Activated naive CD4-positive, alpha-beta T cell treated with anti-CD3 and anti-CD28 coated beads, Interleukin-2, amount 50 U/mL, for 16 hours (primary cell): ENCODE measurements at regions not wholly inside any gene's neighbourhood (a gene's known extent, or its start where the extent isn't known, plus 50 kb on each side); places are given as distances from the start of the nearest gene placed in this dataset.

Experiments used
- DNase-seq: peaks from one replicate; pipeline ENCODE4 v3.0.0-alpha.2; 2020

DNA sequence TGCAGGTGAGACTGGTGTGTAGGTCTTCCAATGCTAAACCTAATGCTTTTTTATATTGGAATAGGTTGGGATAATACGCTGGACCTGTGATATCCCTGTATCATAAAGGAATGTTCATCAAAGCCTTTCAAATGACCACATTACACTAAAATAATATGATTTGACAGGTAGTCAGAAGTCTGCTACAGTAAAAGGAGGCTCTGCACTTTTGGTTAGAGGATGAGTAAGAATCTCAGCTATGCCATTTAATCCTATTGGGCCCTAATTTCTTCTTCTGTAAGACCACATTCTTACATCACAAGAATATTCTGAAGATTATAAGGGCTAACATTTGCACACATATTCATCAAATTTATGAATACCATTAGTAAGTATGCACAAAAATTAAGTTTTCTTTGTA is 250.5 kb upstream of the FLRT2 start:
- DNase-seq: no peak

DNA sequence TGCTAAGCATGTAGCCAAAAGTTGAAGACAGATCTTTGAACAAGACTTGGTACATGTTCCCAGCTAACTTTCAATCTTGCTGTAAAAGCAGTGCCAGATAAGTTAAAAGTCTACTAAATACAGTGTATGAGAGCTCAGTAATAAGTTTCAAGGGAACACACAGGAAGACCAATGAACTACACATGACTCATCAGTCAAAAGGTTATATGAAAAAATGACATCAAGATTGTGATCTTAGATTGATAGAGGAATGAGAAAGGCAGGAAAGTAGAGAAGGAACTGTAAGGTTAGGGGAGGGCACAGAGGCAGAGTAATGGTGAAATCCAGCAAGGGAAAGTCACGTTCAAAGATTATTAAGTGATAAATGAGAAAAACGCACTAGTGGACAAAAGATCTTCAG is 249.9 kb upstream of the FLRT2 start:
- no peak for DNase-seq

DNA sequence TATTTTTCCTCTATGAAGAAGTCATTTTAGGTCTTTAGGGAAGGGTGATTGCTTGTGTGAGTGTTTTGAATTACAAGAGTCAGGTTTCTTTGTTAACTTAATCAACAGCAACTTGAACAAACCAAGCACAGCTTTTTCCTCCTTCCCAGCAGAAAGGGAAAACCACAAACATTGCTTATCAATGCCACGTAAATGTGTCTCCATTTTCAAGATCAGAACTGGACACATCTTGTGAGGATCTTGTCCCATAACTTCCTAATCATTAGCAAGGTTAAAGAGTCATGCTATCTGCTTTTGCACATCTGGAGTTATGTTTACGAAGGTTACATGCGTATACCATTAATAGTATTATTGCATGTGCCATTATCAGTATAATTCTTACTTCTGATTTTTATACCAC is 248.0 kb upstream of the FLRT2 start:
- DNase-seq: no peak

DNA sequence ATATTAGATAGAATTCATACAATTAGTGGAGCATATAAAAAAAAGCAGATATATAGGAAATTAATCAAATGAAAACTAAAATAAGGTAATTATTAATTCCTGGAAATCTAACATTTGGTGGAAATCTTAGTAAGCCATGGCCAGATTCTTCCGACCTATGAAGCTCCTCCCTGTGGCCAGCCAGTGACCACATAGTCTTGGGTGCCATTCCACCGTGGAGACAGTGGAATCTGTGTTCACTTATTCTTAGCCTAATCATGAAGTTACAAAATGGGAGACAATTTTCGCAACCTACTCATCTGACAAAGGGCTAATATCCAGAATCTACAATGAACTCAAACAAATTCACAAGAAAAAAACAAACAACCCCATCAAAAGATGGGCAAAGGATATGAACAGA is 241.9 kb upstream of the FLRT2 start:
- no peak for DNase-seq

DNA sequence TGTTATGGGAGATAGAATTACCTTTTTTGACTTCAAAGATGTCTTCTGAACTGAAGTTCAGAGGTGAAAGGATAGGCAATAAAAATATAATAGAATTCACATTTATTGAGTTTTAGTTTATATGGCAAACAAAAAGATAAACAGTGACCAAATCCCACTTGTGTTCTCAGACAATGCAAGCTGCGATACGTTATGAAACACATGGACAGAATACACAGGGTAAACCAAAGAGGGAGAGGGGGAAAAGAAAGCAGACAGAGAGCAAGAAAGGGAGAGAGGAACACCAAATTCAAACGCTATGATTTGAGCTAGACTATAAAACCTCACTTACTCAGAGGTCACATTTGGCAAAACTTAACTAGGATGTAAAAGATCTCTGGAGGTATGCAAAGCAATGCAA is 238.2 kb upstream of the FLRT2 start:
- no peak for DNase-seq

DNA sequence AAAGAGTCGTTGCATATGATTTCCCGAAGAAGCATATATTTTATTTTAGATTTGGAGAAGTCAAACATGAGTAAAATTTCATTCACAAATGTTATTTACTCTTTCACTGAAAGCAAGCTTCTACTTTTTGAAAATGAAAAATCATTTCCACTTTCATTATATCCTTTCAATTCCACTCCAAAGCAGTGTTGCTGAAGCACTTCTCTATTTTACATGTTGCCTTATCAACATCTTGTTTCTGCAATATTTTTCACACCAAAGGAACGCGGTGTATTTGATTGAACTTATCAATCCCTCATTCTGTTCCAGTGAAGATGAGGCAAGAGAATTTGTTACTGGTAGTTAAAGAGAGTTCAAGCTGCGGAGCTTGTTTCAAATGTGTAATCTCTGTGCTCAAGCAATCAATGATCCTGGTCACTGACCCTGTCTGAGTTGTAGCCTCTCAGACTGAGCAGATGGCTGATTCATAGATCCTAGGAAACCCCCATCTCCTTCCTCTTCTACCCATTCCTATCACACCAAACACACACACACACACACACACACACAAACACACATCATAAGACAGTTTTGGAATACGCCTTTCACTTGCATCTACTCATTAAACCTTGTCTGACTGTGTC is 236.2 kb upstream of the FLRT2 start:
- no peak for DNase-seq

DNA sequence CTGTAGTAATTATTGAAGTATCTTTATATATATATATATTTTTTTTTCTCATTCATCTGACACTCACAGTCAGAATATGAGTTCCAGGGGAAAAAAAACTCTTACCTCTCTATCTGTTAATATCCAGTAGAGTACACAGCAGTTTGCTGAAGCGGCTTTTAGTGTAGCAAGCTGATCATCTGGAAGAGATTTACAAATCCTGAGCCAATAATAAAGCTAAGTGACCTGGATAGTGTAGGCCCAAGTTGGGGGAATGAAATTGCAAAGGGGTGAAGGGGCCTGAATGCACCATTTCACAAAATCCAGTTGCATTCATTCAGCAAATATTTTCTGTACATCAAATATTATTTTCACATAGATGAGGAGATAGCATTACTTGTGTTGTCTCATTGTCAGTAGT is 234.6 kb upstream of the FLRT2 start:
- DNase-seq: no peak

DNA sequence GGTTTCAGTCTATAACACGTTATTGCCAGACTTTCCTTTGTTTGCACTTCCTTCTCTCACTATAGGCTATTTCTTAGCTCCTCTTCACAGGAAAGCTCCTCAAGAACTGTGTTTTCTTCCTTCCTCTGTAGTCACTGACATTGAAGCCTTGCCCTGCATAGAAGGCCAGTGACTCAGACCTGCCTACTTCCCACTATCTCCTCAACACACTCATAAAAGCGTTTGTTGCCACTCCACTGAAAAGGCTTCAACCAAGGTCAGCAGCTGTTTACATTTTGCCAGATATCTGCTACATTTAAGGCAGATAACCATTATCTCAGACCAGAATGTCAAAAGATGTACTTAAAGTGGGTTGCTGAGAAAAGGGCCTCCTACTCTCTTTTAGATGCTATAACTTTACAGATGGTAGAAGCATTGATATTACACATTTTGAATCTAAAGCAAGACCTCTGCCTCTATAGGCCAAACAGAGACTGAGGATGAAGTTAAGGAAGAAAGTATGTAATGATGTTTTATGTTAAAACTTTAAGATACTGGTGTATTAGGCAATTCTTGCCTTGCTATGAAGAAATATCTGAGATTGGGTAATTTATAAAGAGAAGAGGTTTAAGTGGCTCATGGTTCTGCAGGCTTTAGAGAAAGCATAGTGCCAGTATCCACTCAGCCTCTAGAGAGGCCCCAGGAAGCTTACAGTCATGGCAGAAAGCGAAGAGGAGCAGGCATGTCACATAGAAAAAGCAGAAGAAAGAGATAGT is 233.3 kb upstream of the FLRT2 start:
- DNase-seq: no peak

DNA sequence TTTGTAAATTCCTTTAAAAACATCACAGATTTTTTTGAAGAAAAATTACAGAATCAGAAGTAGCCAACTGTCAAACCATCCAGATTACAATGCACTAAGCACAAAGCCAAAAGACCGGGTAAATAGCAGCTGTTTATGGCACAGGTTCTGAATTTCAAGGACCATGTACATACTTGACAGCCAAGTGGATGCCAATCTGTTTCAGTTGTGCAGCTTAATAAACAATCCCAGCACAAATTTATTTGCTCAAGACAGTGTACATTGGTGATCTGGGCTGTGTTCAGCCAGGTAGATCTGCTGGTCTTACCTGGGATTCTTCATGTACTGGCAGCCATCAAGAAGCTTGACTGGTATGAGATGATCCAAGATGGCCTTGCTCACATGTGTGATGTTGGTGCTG is 229.8 kb upstream of the FLRT2 start:
- no peak for DNase-seq

DNA sequence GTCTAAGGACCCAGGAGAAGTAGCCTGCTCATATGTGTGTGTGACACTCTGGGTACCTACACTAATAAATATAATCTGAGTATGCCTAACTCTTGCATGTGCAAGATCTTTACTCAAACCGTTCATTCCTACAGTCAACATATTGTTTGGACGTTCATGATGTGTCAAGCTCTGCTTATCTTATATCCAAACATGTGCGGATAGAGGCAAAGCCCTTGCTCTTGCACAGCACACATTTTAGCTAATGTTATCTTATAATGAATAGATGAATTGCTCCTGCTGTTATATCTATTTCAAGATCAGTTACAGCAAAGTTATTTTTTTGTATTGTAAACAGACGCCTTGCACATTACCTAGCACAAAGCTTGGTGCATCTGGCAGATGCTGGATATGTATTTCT is 228.4 kb upstream of the FLRT2 start:
- no peak for DNase-seq

DNA sequence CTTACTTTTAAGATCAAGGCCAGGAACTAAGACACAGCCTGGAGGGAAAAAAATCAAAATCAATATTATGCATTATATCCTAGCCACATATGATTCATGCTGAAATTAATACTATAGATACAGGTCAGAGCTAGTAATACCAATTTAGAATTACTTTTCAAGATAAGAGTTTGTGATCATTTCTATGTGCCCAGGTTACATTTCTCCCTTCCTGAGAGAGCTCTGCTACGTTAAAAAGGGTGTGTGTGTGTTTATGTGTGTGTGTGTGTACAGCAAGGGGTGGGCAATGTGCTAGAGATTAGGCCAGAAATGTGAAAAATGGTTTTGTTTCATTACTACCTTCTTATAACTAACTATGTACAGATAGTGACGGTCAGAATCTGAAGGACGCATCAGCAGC is 223.9 kb upstream of the FLRT2 start:
- DNase-seq: no peak

DNA sequence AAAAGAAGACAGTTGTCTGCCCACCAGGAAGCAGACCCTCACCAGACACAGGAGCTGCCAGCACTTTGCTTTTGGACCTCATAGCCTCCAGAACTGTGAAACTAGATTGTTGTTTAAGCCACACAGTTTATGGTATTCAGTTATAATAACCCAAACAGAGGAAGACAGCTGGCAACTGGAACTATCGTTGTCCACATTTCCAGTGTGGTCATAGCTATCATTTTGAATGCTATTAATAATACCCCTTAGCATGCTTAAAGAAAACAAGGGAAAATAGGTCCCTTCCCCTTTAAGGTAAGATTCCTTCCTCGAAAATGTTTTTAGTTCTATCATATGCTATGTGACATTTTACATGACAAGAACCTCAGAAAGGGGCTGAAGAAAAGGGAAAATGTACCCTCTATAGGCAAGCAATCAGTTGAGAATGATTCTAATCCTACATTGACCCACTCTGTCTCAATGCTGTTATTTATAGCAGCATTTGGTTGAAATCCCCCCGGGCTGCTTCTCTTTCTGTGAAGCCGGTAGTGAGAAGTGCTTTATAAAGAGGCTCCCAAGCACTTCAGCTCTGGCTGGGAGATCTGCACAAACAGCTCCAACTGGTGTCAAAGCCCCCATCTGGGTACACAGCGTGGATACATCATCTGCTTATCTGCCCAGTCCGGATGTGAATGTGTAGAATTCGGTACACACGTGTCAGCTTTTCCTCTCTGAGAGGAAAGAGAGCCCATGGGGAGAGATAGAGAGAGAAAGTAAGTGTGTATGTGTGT is 221.2 kb upstream of the FLRT2 start:
- no peak for DNase-seq

DNA sequence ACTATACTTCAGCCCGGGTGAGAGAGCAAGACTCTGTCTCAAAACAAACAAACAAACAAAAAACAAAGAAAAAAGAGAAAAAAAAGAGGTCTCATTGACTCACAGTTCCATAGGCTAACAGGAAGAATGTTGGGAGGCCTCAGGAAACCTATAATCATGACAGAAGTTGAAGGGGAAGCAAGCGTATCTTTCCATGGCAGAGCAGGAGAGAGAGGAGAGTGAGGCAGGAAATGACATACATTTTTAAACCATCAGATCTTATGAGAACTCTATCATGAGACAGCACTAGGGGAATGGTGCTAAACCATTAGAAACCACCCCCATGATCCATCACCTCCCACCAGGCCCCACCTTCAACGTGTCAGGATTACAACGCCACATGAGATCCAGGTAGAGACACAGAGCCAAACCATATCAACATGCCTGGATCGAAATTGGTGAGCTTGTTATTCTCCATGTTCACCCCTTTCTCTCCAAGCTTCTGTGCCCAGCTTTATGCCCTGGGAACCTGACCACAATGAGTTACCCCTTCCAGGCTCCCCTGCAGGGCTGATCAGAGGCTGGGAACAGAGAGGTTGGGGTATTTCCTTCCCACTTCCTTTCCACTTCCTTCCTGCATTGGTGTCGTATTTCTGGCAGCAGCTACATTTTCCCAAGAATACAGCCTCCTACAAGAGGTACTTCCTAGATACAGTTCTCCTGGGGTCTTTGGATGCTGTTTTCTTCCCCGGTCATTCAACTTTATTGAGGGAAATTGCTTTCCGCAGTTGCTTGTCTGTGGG is 219.3 kb upstream of the FLRT2 start:
- no peak for DNase-seq

DNA sequence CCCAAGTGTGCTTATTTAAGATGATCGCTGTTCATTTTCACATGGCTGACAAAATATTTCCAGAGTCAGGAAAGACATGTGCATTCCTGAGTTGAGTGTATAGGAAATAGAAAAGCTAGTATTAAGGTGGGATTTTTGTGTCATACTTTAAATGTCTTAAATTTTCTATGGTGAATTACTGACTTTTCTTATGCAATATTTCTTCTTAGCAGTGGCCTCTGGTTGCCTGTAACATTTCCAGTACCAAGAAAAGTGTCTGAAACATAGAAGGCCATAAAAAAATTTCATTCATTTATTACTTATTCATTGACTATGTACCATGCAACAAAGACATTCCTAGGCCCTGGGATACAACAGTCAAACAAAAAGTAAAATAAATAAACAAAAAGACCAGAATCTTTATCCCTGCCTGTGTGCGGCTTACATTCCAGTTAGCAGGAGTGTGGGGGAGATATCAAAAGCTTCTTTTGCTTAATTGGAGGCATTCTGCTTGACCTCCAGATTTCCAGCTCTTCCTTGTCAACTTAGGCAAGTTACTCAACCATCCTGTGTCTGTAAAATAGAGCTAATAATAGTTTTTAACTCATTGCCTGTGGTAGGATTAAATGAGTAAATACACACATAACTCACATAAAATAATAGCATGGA is 216.3 kb upstream of the FLRT2 start:
- DNase-seq: no peak

DNA sequence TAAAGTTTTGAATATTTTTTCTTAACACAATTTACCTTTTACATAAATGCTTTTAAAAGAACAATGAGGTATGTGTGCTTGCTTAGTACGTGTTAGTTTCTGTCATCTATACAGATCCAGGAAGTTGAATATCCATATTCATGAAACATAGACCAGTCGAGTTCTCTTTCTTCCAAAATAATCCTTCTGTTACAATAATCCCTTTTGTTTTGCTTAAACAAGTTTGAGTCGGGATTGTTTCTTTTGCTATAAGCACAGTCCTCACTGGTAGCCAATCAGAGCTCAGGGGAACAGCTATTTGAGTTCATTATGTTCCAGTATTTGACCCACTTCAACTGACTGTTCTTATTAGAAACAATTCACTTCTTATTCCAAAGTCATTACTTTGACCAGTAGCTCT is 214.7 kb upstream of the FLRT2 start:
- DNase-seq: no peak

DNA sequence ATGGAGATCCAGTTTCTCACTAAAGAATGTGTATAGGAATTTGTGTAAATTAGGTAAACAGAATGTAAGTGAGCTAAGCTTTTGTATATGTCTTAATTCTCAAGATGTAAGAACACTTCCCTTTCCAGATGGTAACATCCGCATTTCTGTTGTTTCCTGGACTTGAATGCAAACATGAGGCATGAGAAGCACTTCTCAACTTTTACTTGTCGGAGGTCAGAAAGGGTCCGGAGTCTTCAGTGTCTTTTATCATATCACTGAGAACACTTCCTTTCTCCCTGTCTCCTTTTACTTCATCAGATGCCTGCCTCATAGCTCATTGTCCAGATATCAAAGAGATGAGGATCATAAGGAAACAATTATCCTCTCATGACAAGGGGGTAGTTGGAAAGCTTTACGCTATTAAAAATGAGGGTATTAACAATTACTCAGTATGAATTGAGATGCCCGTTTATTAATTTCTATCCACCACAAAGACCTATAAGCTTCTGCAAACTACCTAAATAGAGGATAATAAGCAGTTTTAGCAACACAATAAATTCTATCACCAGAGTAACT is 214.1 kb upstream of the FLRT2 start:
- DNase-seq: no peak

DNA sequence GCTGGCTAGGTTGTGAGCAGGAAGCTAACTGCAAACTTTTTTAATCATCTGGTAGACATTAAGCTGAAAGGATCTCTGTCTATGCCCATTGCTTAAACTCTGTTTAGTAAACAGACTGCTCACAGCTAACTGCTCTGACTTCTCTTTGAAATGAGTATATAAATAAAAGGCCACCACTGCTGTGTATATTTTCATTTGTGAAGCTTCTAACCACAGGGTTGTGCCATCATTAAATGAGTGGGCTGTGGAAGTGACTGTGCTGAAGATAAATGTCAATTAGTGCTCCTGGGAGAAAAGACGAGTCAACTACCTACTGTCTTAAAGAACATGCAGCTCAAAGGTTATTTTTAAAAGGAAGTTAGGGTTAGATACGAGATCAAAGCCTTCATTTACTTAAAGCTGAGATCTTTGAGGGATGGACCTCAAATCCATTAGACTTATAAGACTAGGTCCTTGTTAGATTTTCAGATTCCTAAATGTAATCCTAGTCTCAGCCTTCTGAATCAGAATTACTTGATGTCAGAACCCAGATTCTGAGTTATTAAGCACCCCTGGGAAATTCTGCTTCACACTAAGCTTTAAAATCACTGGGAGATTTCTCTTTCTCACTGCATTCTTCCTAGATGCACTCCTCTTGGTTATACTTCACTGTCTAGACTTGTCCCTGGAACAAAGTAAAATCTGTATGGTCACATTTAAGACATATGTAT is 213.1 kb upstream of the FLRT2 start:
- no peak for DNase-seq

DNA sequence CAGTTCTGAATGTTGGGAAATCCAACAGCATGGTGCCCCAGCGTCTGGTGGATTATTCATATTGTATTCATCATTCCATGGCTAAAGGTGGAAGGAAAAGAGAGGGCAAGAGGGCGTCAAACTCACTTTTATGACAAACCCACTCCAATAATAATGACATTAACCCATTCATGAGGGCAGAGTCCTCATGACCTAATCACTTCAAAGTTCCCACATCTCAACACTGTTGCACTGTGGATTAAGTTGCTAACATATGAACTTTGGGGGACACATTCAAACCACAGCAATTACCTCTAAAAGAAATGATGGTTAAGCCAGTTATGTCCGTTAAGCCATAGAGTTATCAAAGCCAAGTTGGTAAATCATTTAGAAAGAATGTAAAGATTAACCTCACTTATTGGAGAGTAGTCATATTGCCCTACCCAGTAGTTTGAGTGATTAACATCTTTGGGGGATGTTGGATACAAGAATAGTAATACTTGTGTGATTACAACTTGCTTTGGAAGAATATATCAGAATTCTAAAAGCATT is 212.4 kb upstream of the FLRT2 start:
- DNase-seq: no peak

DNA sequence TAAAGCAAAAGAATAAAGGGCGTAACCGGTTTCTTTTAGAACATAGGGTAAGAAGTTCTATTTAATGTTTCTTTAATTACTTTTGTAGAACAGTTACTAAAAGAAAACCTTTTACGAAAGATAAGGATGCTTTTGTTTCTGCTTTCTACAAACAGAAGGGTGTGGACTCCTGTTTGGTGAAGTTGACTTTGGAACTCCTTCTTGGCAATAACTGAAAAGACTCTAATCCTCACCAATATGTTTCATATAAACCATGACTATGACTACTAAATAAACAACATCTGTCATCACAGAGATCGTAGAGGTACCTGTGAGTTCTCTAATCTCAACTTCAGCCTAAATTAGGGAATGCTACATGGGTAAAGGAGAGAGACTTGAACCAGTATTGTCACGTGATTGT is 210.8 kb upstream of the FLRT2 start:
- no peak for DNase-seq

DNA sequence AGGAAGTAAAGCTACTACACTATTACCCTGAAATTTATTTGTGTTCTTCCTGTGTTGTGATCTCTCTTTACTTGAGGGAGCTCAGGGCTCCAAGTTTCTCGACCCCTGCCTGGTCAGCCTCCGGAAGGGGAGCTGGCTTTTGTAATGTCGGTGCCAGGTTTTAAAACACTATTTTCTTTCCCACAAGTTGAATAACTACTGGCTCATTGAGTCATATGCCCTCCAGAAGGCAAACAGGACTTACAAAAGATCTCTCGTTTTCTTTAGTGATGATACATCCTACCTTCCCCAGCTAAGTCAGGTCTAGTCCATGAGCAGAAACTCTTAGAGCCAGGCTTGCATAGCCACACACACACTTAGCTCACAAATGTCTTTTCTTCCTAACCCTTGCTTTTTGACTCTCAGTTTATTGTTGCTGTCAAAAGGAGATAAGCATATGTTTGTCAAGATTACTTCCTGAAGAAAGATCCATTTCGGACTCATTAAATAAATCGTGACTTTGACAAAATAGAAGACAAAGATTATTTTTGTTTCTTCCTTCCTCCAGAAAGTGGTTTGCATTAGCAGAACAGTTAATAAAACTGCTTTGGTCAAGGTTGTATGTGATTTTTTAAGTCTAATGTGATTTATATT is 209.8 kb upstream of the FLRT2 start:
- no peak for DNase-seq
